ENCODE measurements at regions not wholly inside any gene's neighbourhood (a gene's known extent, or its start where the extent isn't known, plus 50 kb on each side); places are given as distances from the start of the nearest gene placed in this dataset.

GRCh38 chr6:26180346-26180745 is 93.1 kb downstream of the HFE start:
- Histone ChIP-seq H3K27ac (ENCODE audit: low read depth, low read length) (no peak overlapping the region), H3K36me3 (ENCODE audit: control insufficient read depth, low read length) (no peaks in the 10 kb centered on the region), H4K20me1 (ENCODE audit: control insufficient read depth, insufficient read depth, low read depth, low read length) (no peaks in the 10 kb centered on the region), H3K4me2 (ENCODE audit: low read length) (no peak overlapping the region), H3K9me3 (ENCODE audit: control insufficient read depth, insufficient read depth, low read length) (no peaks in the 10 kb centered on the region), H3K27me3 (ENCODE audit: control insufficient read depth, low read length) (no peaks in the 10 kb centered on the region), H3K4me3 (ENCODE audit: low read length) (no peak overlapping the region), H3F3A (ENCODE audit: control insufficient read depth, insufficient read depth) (peaks cover 2% of the 10 kb centered on the region; the same call in 1 of the 2 replicates), H3K9me2 (replicated peaks; ENCODE audit: control insufficient read depth, low read length) (no peaks in the 10 kb centered on the region), H3K79me2 (ENCODE audit: control insufficient read depth, low read length) (no peaks in the 10 kb centered on the region), H3K4me1 (ENCODE audit: control insufficient read depth, low read length) (peaks cover 16% of the 10 kb centered on the region)
- TF ChIP-seq EZH2phosphoT487 (IDR thresholded peaks at IDR 0.05; ENCODE audit: borderline replicate concordance, low read length) = no peak
- TF ChIP-seq CTCF (IDR thresholded peaks at IDR 0.05; ENCODE audit: low read depth, low read length, poor library complexity, severe bottlenecking) = no peak

GRCh38 chr6:26183237-26183580 is 96.0 kb downstream of the HFE start:
- no peak overlapping the region for H3K4me3 ChIP-seq (ENCODE audit: low read length)
- no peaks in the 10 kb centered on the region for H4K20me1 ChIP-seq (ENCODE audit: control insufficient read depth, insufficient read depth, low read depth, low read length)
- H3K79me2 ChIP-seq (ENCODE audit: control insufficient read depth, low read length) = no peaks in the 10 kb centered on the region
- no peaks in the 10 kb centered on the region for H3K9me3 ChIP-seq (ENCODE audit: control insufficient read depth, insufficient read depth, low read length)
- peaks cover 14% of the 10 kb centered on the region for H3F3A ChIP-seq (ENCODE audit: control insufficient read depth, insufficient read depth)
- TF ChIP-seq EZH2phosphoT487 (IDR thresholded peaks at IDR 0.05; ENCODE audit: borderline replicate concordance, low read length) = no peak
- no peaks in the 10 kb centered on the region for H3K36me3 ChIP-seq (ENCODE audit: control insufficient read depth, low read length)
- no peak overlapping the region for H3K4me2 ChIP-seq (ENCODE audit: low read length)
- H3K4me1 ChIP-seq (ENCODE audit: control insufficient read depth, low read length) = peaks cover 20% of the 10 kb centered on the region
- H3K27me3 ChIP-seq (ENCODE audit: control insufficient read depth, low read length) = no peaks in the 10 kb centered on the region
- no peak overlapping the region for H3K27ac ChIP-seq (ENCODE audit: low read depth, low read length)
- H3K9me2 ChIP-seq (replicated peaks; ENCODE audit: control insufficient read depth, low read length) = no peaks in the 10 kb centered on the region

- TF ChIP-seq EZH2phosphoT487 (IDR thresholded peaks at IDR 0.05; ENCODE audit: borderline replicate concordance, low read length) = no peak
- TF ChIP-seq CTCF (IDR thresholded peaks at IDR 0.05; ENCODE audit: low read depth, low read length, poor library complexity, severe bottlenecking) = no peak
- H3K9me3 ChIP-seq (ENCODE audit: control insufficient read depth, insufficient read depth, low read length) = no peaks in the 10 kb centered on the region
These were observed 96.5 kb downstream of the HFE start for GRCh38 chr6:26183581-26184366.

GRCh38 chr6:26184367-26184891 is 97.2 kb downstream of the HFE start:
- Histone ChIP-seq H3K4me3 (ENCODE audit: low read length) (no peak overlapping the region), H3K4me2 (ENCODE audit: low read length) (no peak overlapping the region)

More at GRCh38 chr6:26183581-26184366, 96.5 kb downstream of the HFE start:
- Histone ChIP-seq H3K27me3 (ENCODE audit: control insufficient read depth, low read length) (no peaks in the 10 kb centered on the region), H3F3A (ENCODE audit: control insufficient read depth, insufficient read depth) (peaks cover 19% of the 10 kb centered on the region), H3K4me1 (ENCODE audit: control insufficient read depth, low read length) (peaks cover 26% of the 10 kb centered on the region), H3K4me3 (ENCODE audit: low read length) (peak overlapping the region; percentile 20; the same call in 1 of the 2 replicates), H3K79me2 (ENCODE audit: control insufficient read depth, low read length) (no peaks in the 10 kb centered on the region), H3K36me3 (ENCODE audit: control insufficient read depth, low read length) (no peaks in the 10 kb centered on the region), H3K9me2 (replicated peaks; ENCODE audit: control insufficient read depth, low read length) (no peaks in the 10 kb centered on the region), H3K27ac (ENCODE audit: low read depth, low read length) (no peak overlapping the region), H4K20me1 (ENCODE audit: control insufficient read depth, insufficient read depth, low read depth, low read length) (no peaks in the 10 kb centered on the region), H3K4me2 (ENCODE audit: low read length) (peak overlapping the region; percentile 11; the same call in 1 of the 2 replicates)

More at GRCh38 chr6:26184367-26184891, 97.2 kb downstream of the HFE start:
- no peak for TF ChIP-seq CTCF (IDR thresholded peaks at IDR 0.05; ENCODE audit: low read depth, low read length, poor library complexity, severe bottlenecking)
- TF ChIP-seq EZH2phosphoT487 (IDR thresholded peaks at IDR 0.05; ENCODE audit: borderline replicate concordance, low read length) = no peak
- Histone ChIP-seq H3K9me3 (ENCODE audit: control insufficient read depth, insufficient read depth, low read length) (no peaks in the 10 kb centered on the region), H3K27ac (ENCODE audit: low read depth, low read length) (no peak overlapping the region), H3K9me2 (replicated peaks; ENCODE audit: control insufficient read depth, low read length) (no peaks in the 10 kb centered on the region), H3K4me1 (ENCODE audit: control insufficient read depth, low read length) (peaks cover 32% of the 10 kb centered on the region), H3K79me2 (ENCODE audit: control insufficient read depth, low read length) (no peaks in the 10 kb centered on the region), H3F3A (ENCODE audit: control insufficient read depth, insufficient read depth) (peaks cover 19% of the 10 kb centered on the region), H3K27me3 (ENCODE audit: control insufficient read depth, low read length) (no peaks in the 10 kb centered on the region), H3K36me3 (ENCODE audit: control insufficient read depth, low read length) (no peaks in the 10 kb centered on the region), H4K20me1 (ENCODE audit: control insufficient read depth, insufficient read depth, low read depth, low read length) (no peaks in the 10 kb centered on the region)
